AG09309 (cell line): ENCODE measurements at regions not wholly inside any gene's neighbourhood (a gene's known extent, or its start where the extent isn't known, plus 50 kb on each side); places are given as distances from the start of the nearest gene placed in this dataset.

Experiments
- DNase-seq: peaks from one replicate; pipeline ENCODE4 v3.0.0-alpha.2; 2010; ENCODE audit warnings: low read depth
- H3K4me3 ChIP-seq: 2 replicates; pipeline ENCODE4 v1.5.1; 2011; ENCODE audit warnings: mild to moderate bottlenecking, low read depth, low read length, moderate library complexity; ENCODE audit not compliant: control insufficient read depth
- TF ChIP-seq, protein P1 (sequence below): IDR thresholded peaks from 2 replicates; pipeline ENCODE4 v1.5.1; 2011; ENCODE audit warnings: mild to moderate bottlenecking, low read depth, low read length, inconsistent platforms; ENCODE audit not compliant: insufficient read depth, control insufficient read depth; ENCODE audit errors: missing control alignments

- TF ChIP-seq, protein P1, sequence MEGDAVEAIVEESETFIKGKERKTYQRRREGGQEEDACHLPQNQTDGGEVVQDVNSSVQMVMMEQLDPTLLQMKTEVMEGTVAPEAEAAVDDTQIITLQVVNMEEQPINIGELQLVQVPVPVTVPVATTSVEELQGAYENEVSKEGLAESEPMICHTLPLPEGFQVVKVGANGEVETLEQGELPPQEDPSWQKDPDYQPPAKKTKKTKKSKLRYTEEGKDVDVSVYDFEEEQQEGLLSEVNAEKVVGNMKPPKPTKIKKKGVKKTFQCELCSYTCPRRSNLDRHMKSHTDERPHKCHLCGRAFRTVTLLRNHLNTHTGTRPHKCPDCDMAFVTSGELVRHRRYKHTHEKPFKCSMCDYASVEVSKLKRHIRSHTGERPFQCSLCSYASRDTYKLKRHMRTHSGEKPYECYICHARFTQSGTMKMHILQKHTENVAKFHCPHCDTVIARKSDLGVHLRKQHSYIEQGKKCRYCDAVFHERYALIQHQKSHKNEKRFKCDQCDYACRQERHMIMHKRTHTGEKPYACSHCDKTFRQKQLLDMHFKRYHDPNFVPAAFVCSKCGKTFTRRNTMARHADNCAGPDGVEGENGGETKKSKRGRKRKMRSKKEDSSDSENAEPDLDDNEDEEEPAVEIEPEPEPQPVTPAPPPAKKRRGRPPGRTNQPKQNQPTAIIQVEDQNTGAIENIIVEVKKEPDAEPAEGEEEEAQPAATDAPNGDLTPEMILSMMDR = no peak
- no peak for DNase-seq
- no peak overlapping the region for H3K4me3 ChIP-seq
Measured at GRCh38 chrX:16392597-16392996, 225.3 kb downstream of the MAGEB17 start.

DNA sequence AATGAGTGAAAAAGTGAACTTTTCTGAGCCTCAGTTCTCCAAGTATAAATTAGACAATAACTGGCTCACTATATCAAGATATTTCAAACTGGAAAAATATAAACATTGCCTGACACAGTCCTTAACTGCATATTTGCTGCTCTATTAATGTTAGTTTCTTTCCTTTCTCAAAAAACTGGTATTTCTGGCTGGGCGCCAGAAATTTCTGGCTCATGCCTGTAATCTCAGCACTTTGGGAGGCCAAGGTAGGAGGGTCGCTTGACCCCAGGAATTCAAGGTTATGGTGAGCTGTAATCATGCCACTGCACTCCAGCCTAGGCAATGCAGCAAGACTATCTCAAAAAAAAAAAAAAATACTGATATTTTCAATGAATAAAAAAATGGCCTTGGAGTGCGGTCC, 227.0 kb downstream of the MAGEB17 start:
- no peak overlapping the region for H3K4me3 ChIP-seq
- TF ChIP-seq, protein P1 = no peak
- no peak for DNase-seq

GRCh38 chrX:16403808-16404207, 236.5 kb downstream of the MAGEB17 start:
- H3K4me3 ChIP-seq = no peak overlapping the region
- TF ChIP-seq, protein P1 = no peak
- no peak for DNase-seq

- DNase-seq = no peak
- TF ChIP-seq, protein P1 = no peak
- no peak overlapping the region for H3K4me3 ChIP-seq
Measured at GRCh38 chrX:16416588-16416987, 233.4 kb upstream of the S100G start.

- TF ChIP-seq, protein P1 = no peak
- H3K4me3 ChIP-seq = no peak overlapping the region
- DNase-seq = no peak
Measured at GRCh38 chrX:16418650-16419049, 231.3 kb upstream of the S100G start.

- TF ChIP-seq, protein P1 = no peak
- H3K4me3 ChIP-seq = no peak overlapping the region
- DNase-seq = no peak
Measured at GRCh38 chrX:16427668-16428067, 222.3 kb upstream of the S100G start.

GRCh38 chrX:16429406-16429805, 220.6 kb upstream of the S100G start:
- no peak for DNase-seq
- no peak overlapping the region for H3K4me3 ChIP-seq
- TF ChIP-seq, protein P1 = no peak
